ENCODE measurements at regions not wholly inside any gene's neighbourhood (a gene's known extent, or its start where the extent isn't known, plus 50 kb on each side); places are given as distances from the start of the nearest gene placed in this dataset.

GRCh38 chr11:119797736-119798135 lies 68.7 kb upstream of the NECTIN1 start:
- CTCF ChIA-PET = interaction anchor here (0.7 to 1.3 kb wide), 3 partner anchors 66 to 195 kb away, joined by 3 read pairs; partner anchors contain the start of gene NECTIN1
- POLR2A ChIA-PET = no interaction called here
- no peaks in the 10 kb centered on the region for H3K27me3 Mint-ChIP-seq (ENCODE audit: insufficient read depth, unreplicated experiment)
- no peak overlapping the region for H3K27ac Mint-ChIP-seq (ENCODE audit: unreplicated experiment)
- no peak for TF ChIP-seq CTCF (IDR thresholded peaks at IDR 0.05; ENCODE audit: insufficient read depth in 1 of 2, low read depth in 1 of 2, low read length in 1 of 2, severe bottlenecking in 1 of 2, unreplicated experiment in 1 of 2)
- Histone ChIP-seq H3K9me3 (no peaks in the 10 kb centered on the region; the same call in 1 of the 2 replicates), H3K27me3 (replicated peaks; ENCODE audit: control insufficient read depth, insufficient read depth, low read length) (no peaks in the 10 kb centered on the region), H3K4me1 (peaks cover 3% of the 10 kb centered on the region; the same call in 1 of the 2 replicates), H3K36me3 (ENCODE audit: control insufficient read depth, insufficient read depth, low read length) (no peaks in the 10 kb centered on the region), H3K4me3 (ENCODE audit: low read depth, low read length) (no peak overlapping the region)
- H3K36me3 Mint-ChIP-seq (ENCODE audit: insufficient read depth, unreplicated experiment) = no peaks in the 10 kb centered on the region
- H3K9me3 Mint-ChIP-seq (ENCODE audit: unreplicated experiment) = no peaks in the 10 kb centered on the region
- peaks cover 19% of the 10 kb centered on the region for H3K4me1 Mint-ChIP-seq (ENCODE audit: low read depth, unreplicated experiment)
- intact Hi-C loops (cut with micrococcal nuclease; ENCODE audit: unreplicated experiment) = loop anchor here (10.0 kb wide), 1 partner anchor 133 kb away; no protein-coding TSS in a partner anchor
- H3K4me3 Mint-ChIP-seq (ENCODE audit: unreplicated experiment) = no peak overlapping the region
- BruUV-seq (replicated peaks) = no TSS peak
- DNase-seq = no peak

- ChIA-PET CTCF (interaction anchor here (0.7 to 1.3 kb wide), 3 partner anchors 67 to 195 kb away, joined by 3 read pairs; partner anchors contain the start of gene NECTIN1), POLR2A (interaction anchor here (0.5 kb wide), 1 partner anchor 125 kb away, joined by 3 read pairs; no protein-coding TSS in a partner anchor)
- Mint-ChIP-seq H3K4me1 (ENCODE audit: low read depth, unreplicated experiment) (peaks cover 19% of the 10 kb centered on the region), H3K9me3 (ENCODE audit: unreplicated experiment) (no peaks in the 10 kb centered on the region), H3K4me3 (ENCODE audit: unreplicated experiment) (no peak overlapping the region), H3K36me3 (ENCODE audit: insufficient read depth, unreplicated experiment) (no peaks in the 10 kb centered on the region), H3K27me3 (ENCODE audit: insufficient read depth, unreplicated experiment) (no peaks in the 10 kb centered on the region), H3K27ac (ENCODE audit: unreplicated experiment) (peak overlapping the region; percentile 9)
- Histone ChIP-seq H3K36me3 (ENCODE audit: control insufficient read depth, insufficient read depth, low read length) (no peaks in the 10 kb centered on the region), H3K4me3 (ENCODE audit: low read depth, low read length) (no peak overlapping the region), H3K4me1 (peaks cover 3% of the 10 kb centered on the region; the same call in 1 of the 2 replicates), H3K27me3 (replicated peaks; ENCODE audit: control insufficient read depth, insufficient read depth, low read length) (no peaks in the 10 kb centered on the region), H3K9me3 (no peaks in the 10 kb centered on the region; the same call in 1 of the 2 replicates)
- intact Hi-C loops (cut with micrococcal nuclease; ENCODE audit: unreplicated experiment) = loop anchor here (10.0 kb wide), 1 partner anchor 132 kb away; no protein-coding TSS in a partner anchor
- DNase-seq = peak in 1 of 2 experiments; percentile 39
- no peak for TF ChIP-seq CTCF (IDR thresholded peaks at IDR 0.05; ENCODE audit: insufficient read depth in 1 of 2, low read depth in 1 of 2, low read length in 1 of 2, severe bottlenecking in 1 of 2, unreplicated experiment in 1 of 2)
- no TSS peak for BruUV-seq (replicated peaks)
Observed at GRCh38 chr11:119797123-119797611, 68.2 kb upstream of the NECTIN1 start.

GRCh38 chr11:119796363-119797060 lies 67.5 kb upstream of the NECTIN1 start:
- H3K27me3 Mint-ChIP-seq (ENCODE audit: insufficient read depth, unreplicated experiment) = no peaks in the 10 kb centered on the region
- H3K9me3 Mint-ChIP-seq (ENCODE audit: unreplicated experiment) = no peaks in the 10 kb centered on the region
- H3K4me3 ChIP-seq (ENCODE audit: low read depth, low read length) = no peak overlapping the region
- H3K4me1 ChIP-seq = peaks cover 3% of the 10 kb centered on the region; the same call in 1 of the 2 replicates
- no peaks in the 10 kb centered on the region for H3K27me3 ChIP-seq (replicated peaks; ENCODE audit: control insufficient read depth, insufficient read depth, low read length)
- CTCF ChIA-PET = interaction anchor here (1.3 kb wide), 1 partner anchor 68 kb away, joined by 3 read pairs; no protein-coding TSS in a partner anchor
- H3K36me3 Mint-ChIP-seq (ENCODE audit: insufficient read depth, unreplicated experiment) = no peaks in the 10 kb centered on the region
- POLR2A ChIA-PET = interaction anchor here (0.5 kb wide), 1 partner anchor 124 kb away, joined by 3 read pairs; no protein-coding TSS in a partner anchor
- peaks cover 19% of the 10 kb centered on the region for H3K4me1 Mint-ChIP-seq (ENCODE audit: low read depth, unreplicated experiment)
- no peaks in the 10 kb centered on the region; the same call in 1 of the 2 replicates for H3K9me3 ChIP-seq
- no peak for DNase-seq
- intact Hi-C loops (cut with micrococcal nuclease; ENCODE audit: unreplicated experiment) = loop anchor here (10.0 kb wide), 1 partner anchor 132 kb away; no protein-coding TSS in a partner anchor
- TF ChIP-seq CTCF (IDR thresholded peaks at IDR 0.05; ENCODE audit: insufficient read depth in 1 of 2, low read depth in 1 of 2, low read length in 1 of 2, severe bottlenecking in 1 of 2, unreplicated experiment in 1 of 2) = no peak
- peak overlapping the region; percentile 9 for H3K27ac Mint-ChIP-seq (ENCODE audit: unreplicated experiment)
- BruUV-seq (replicated peaks) = no TSS peak
- H3K4me3 Mint-ChIP-seq (ENCODE audit: unreplicated experiment) = no peak overlapping the region
- H3K36me3 ChIP-seq (ENCODE audit: control insufficient read depth, insufficient read depth, low read length) = no peaks in the 10 kb centered on the region

All from Caco-2 (cell line).